ENCODE measurements at regions not wholly inside any gene's neighbourhood (a gene's known extent, or its start where the extent isn't known, plus 50 kb on each side); places are given as distances from the start of the nearest gene placed in this dataset.

GRCh38 chr2:111634995-111635538 lies 248.9 kb downstream of the ANAPC1 start:
- FAIRE-seq, result no peak
- Histone ChIP-seq H3K36me3 (ENCODE audit: control insufficient read depth in 2 of 4, insufficient read depth in 4 of 4, low read length in 3 of 4) (no peaks in the 10 kb centered on the region), H3K14ac (ENCODE audit: insufficient read length) (no peak overlapping the region), H3K9me3 (ENCODE audit: insufficient read depth in 2 of 2, low read depth in 1 of 2, low read length in 1 of 2) (peaks cover 3 to 4% of the 10 kb centered on the region in 2 experiments; a peak in 1 of 4 replicates), H3K9ac (replicated peaks in 1 of 4; ENCODE audit: extremely low read depth in 1 of 4, low read depth in 3 of 4, low read length in 3 of 4) (no peak overlapping the region), H3K79me2 (ENCODE audit: control insufficient read depth in 1 of 2, insufficient read depth in 2 of 2, low read length in 2 of 2) (no peaks in the 10 kb centered on the region), H3K23ac (ENCODE audit: insufficient read length) (no peak overlapping the region), H4K20me1 (replicated peaks in 1 of 2; ENCODE audit: control insufficient read depth in 1 of 2, insufficient read depth in 2 of 2, low read length in 2 of 2) (no peaks in the 10 kb centered on the region), H2BK5ac (ENCODE audit: low read depth, low read length) (no peak overlapping the region), H3K27me3 (replicated peaks in 1 of 4; ENCODE audit: control insufficient read depth in 3 of 4, extremely low read depth in 1 of 4, insufficient read depth in 3 of 4, low read length in 3 of 4) (no peaks in the 10 kb centered on the region), H2BK120ac (replicated peaks; ENCODE audit: low read depth, low read length) (no peak overlapping the region), H2AFZ (ENCODE audit: low read length) (no peak overlapping the region), H3K4ac (replicated peaks; ENCODE audit: insufficient read length, low read depth, low read length) (no peak overlapping the region), H3K4me1 (replicated peaks in 1 of 4; ENCODE audit: control insufficient read depth in 3 of 4, insufficient read depth in 4 of 4, low read length in 3 of 4) (no peaks in the 10 kb centered on the region), H3K4me2 (ENCODE audit: insufficient read depth in 1 of 2, low read depth in 2 of 2, low read length in 2 of 2) (no peak overlapping the region), H4K91ac (replicated peaks; ENCODE audit: insufficient read length, low read length) (no peak overlapping the region), H2BK20ac (ENCODE audit: low read length) (no peak overlapping the region), H3K27ac (ENCODE audit: low read depth, low read length) (no peak overlapping the region), H2BK15ac (ENCODE audit: low read length) (no peak overlapping the region), H2AK5ac (ENCODE audit: low read depth, low read length) (no peak overlapping the region), H3K56ac (replicated peaks; ENCODE audit: insufficient read length, low read depth, low read length) (no peak overlapping the region), H4K5ac (ENCODE audit: insufficient read length, low read depth, low read length) (no peak overlapping the region), H3K23me2 (ENCODE audit: low read depth, low read length) (no peaks in the 10 kb centered on the region), H3K4me3 (ENCODE audit: extremely low read depth in 1 of 4, insufficient read depth in 2 of 4, low read depth in 3 of 4, low read length in 4 of 4) (no peak overlapping the region), H4K8ac (ENCODE audit: extremely low read depth, insufficient read depth, low read length) (no peak overlapping the region; the same call in 1 of the 2 replicates), H3K18ac (ENCODE audit: extremely low read depth, low read length) (no peak overlapping the region), H3K79me1 (ENCODE audit: low read depth, low read length) (no peaks in the 10 kb centered on the region), H2BK12ac (ENCODE audit: low read depth, low read length) (no peak overlapping the region)
- WGBS, 2 experiments (ENCODE audit: extremely low coverage in 1 of 2, insufficient coverage in 1 of 2, insufficient read length in 1 of 2, insufficient replicate concordance in 2 of 2, low coverage in 1 of 2, low lambda C conversion rate in 2 of 2, missing lambda C conversion rate in 1 of 2), result 83% methylated on average over 4 of the region's 4 CpGs; no CpG with 5 or more reads in 1 of the 2 experiments
- POLR2A ChIA-PET (ENCODE audit: partially characterized antibody), result no interaction called here
- CTCF ChIA-PET (ENCODE audit: partially characterized antibody), result no interaction called here
- DNase-seq (ENCODE audit: low read depth in 1 of 2, low spot score in 2 of 2), result no peak
- TF ChIP-seq CBX5 (IDR thresholded peaks at IDR 0.05; ENCODE audit: low read depth, low read length) (no peak), TCF12 (IDR thresholded peaks at IDR 0.05; ENCODE audit: low read depth, low read length) (no peak), GABPA (IDR thresholded peaks at IDR 0.05; ENCODE audit: borderline replicate concordance, insufficient read depth, low read length) (no peak), EZH2 (IDR thresholded peaks at IDR 0.05; ENCODE audit: low read depth, low read length, severe bottlenecking) (no peak), SIN3A (conservative IDR thresholded peaks at IDR 0.05 in 1 of 2, IDR thresholded peaks at IDR 0.05 in 1 of 2; ENCODE audit: low read depth in 1 of 2, low read length in 2 of 2) (no peak), POLR2A (IDR thresholded peaks at IDR 0.05; ENCODE audit: control extremely low read depth in 1 of 2, low read depth in 2 of 2, low read length in 2 of 2) (no peak), FOSL1 (IDR thresholded peaks at IDR 0.05; ENCODE audit: insufficient read depth, low read depth, low read length) (no peak), NRF1 (IDR thresholded peaks at IDR 0.05; ENCODE audit: low read depth, low read length) (no peak), MAFK (IDR thresholded peaks at IDR 0.05; ENCODE audit: low read depth, low read length) (no peak), RBBP5 (IDR thresholded peaks at IDR 0.05; ENCODE audit: borderline replicate concordance, low read depth, low read length) (no peak), CHD2 (IDR thresholded peaks at IDR 0.05; ENCODE audit: low read length) (no peak), SP1 (IDR thresholded peaks at IDR 0.05; ENCODE audit: low read depth, low read length) (no peak), RAD21 (IDR thresholded peaks at IDR 0.05 in 1 of 2, conservative IDR thresholded peaks at IDR 0.05 in 1 of 2; ENCODE audit: low read depth in 2 of 2, low read length in 2 of 2) (no peak), TEAD4 (IDR thresholded peaks at IDR 0.05; ENCODE audit: low read depth, low read length) (no peak), SP2 (IDR thresholded peaks at IDR 0.05; ENCODE audit: low read length) (no peak)

Measured in H1 (cell line).